Stomach (tissue), 8 donors: ENCODE measurements at regions not wholly inside any gene's neighbourhood (a gene's known extent, or its start where the extent isn't known, plus 50 kb on each side); places are given as distances from the start of the nearest gene placed in this dataset.
"Not testable (repeated sequence)": the region's sequence is repeated elsewhere in the genome, so short reads cannot be mapped to it uniquely, and the experiment has no call there.

ENCODE experiments used
- DNase-seq, 2 donors: peaks; one replicate each; pipeline versions ENCODE4 v3.0.0 to v3.0.0-alpha.2; 2013 to 2019
- H3K27ac ChIP-seq, 5 donors: fragments of 200-600 bp in 4 of 5; sonication (generic) in 4 of 5; one replicate each; pipeline ENCODE4 v1.5.1; 2013 to 2019; ENCODE audit warnings: mild to moderate bottlenecking in 1 of 5, moderate library complexity in 1 of 5
- H3K27me3 ChIP-seq, 3 donors: fragments of 200-600 bp; sonication (generic); one replicate each; pipeline ENCODE4 v1.5.1; 2017 to 2019; ENCODE audit warnings: mixed run types in 1 of 3
- H3K36me3 ChIP-seq, 4 donors: fragments of 200-600 bp; sonication (generic); 1 replicate in 3 of 4; 2 replicates in 1 of 4; pipeline ENCODE4 v1.5.1; 2016 to 2019
- H3K4me1 ChIP-seq, 4 donors: fragments of 200-600 bp; sonication (generic); one replicate each; pipeline ENCODE4 v1.5.1; 2016 to 2019
- H3K4me3 ChIP-seq, 4 donors: fragments of 200-600 bp; sonication (generic) in 3 of 4; one replicate each; pipeline ENCODE4 v1.5.1; 2016 to 2019; ENCODE audit warnings: mild to moderate bottlenecking in 1 of 4
- H3K9me3 ChIP-seq, 4 donors: fragments of 200-600 bp; sonication (generic); one replicate each; pipeline ENCODE4 v1.5.1; 2016 to 2019
- EP300 ChIP-seq: sonication (generic); formaldehyde crosslinking; IDR thresholded peaks from one replicate; pipeline ENCODE4 v1.6.1; 2017; ENCODE audit warnings: antibody characterized with exemption
- POLR2A ChIP-seq, 4 donors: fragments of 450-650 bp; IDR thresholded peaks; one replicate each; pipeline ENCODE4 v1.6.1; 2016; ENCODE audit warnings: antibody characterized with exemption in 4 of 4, control low read depth in 2 of 4, mild to moderate bottlenecking in 1 of 4, moderate library complexity in 1 of 4
- POLR2AphosphoS5 ChIP-seq, 3 donors: sonication (generic); formaldehyde crosslinking; IDR thresholded peaks; one replicate each; pipeline ENCODE4 v1.6.1; 2016; ENCODE audit warnings: antibody characterized with exemption in 3 of 3
- WGBS, 5 donors: extraction: QIAGEN DNeasy Blood & Tissue Kit in 3 of 5; methylation state at CpG; one replicate each; pipeline versions ENCODE4 v1.1.5 to v1.1.7; 2013 to 2018; 5-methylcytosine and 5-hydroxymethylcytosine counted together
- intact Hi-C: fragments of 100-400 bp; cut with DNase I; formaldehyde crosslinking; loops from one replicate; pipeline ENCODE4 v1.15.1; 2023; ENCODE audit warnings: low total_unique reads
- TF ChIP-seq, protein P1 (sequence below), 7 experiments: fragments of 450-650 bp in 4 of 7; fragments of 200-600 bp in 3 of 7; sonication (generic) in 3 of 7; IDR thresholded peaks; one replicate each; pipeline ENCODE4 v1.5.1; 2016 to 2019; ENCODE audit warnings: antibody characterized with exemption in 7 of 7, control low read depth in 2 of 7, mild to moderate bottlenecking in 1 of 7
- donor health status: healthy with polysubstance abuse.
- donor health status: Bipolar disorder and iron deficiency.
- donor health status: healthy.

- intact Hi-C loops = no loop called here
- Histone ChIP-seq H3K27me3 (no peaks in the 10 kb centered on the region), H3K4me3 (no peak overlapping the region), H3K27ac (no peak overlapping the region), H3K36me3 (no peaks in the 10 kb centered on the region), H3K9me3 (no peaks in the 10 kb centered on the region), H3K4me1 (no peaks in the 10 kb centered on the region)
- TF ChIP-seq, protein P1, sequence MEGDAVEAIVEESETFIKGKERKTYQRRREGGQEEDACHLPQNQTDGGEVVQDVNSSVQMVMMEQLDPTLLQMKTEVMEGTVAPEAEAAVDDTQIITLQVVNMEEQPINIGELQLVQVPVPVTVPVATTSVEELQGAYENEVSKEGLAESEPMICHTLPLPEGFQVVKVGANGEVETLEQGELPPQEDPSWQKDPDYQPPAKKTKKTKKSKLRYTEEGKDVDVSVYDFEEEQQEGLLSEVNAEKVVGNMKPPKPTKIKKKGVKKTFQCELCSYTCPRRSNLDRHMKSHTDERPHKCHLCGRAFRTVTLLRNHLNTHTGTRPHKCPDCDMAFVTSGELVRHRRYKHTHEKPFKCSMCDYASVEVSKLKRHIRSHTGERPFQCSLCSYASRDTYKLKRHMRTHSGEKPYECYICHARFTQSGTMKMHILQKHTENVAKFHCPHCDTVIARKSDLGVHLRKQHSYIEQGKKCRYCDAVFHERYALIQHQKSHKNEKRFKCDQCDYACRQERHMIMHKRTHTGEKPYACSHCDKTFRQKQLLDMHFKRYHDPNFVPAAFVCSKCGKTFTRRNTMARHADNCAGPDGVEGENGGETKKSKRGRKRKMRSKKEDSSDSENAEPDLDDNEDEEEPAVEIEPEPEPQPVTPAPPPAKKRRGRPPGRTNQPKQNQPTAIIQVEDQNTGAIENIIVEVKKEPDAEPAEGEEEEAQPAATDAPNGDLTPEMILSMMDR (IDR thresholded peaks at IDR 0.05) = no peak
- no peak for TF ChIP-seq EP300
- DNase-seq = no peak
- 31 to 67% (median 57%) methylated on average over 1 of the region's 1 CpG for WGBS, 5 donors
Measured at GRCh38 chr7:14073543-14073942, 84.1 kb upstream of the ETV1 start.

- TF ChIP-seq POLR2AphosphoS5 (IDR thresholded peaks at IDR 0.05) (no peak), POLR2A (IDR thresholded peaks at IDR 0.05) (no peak), EP300 (no peak)
- TF ChIP-seq, protein P1 (IDR thresholded peaks at IDR 0.05) = no peak
- WGBS, 5 donors = 63 to 78% (median 73%) methylated on average over 4 of the region's 4 CpGs
- no peaks in the 10 kb centered on the region for H3K9me3 ChIP-seq
- no peak for DNase-seq
- intact Hi-C loops = no loop called here
- H3K27ac ChIP-seq = no peak overlapping the region
- no peak overlapping the region for H3K4me3 ChIP-seq
- H3K4me1 ChIP-seq = no peaks in the 10 kb centered on the region
- H3K27me3 ChIP-seq = no peaks in the 10 kb centered on the region
- H3K36me3 ChIP-seq = no peaks in the 10 kb centered on the region
Measured at GRCh38 chr7:14071045-14071444, 81.6 kb upstream of the ETV1 start.

DNA sequence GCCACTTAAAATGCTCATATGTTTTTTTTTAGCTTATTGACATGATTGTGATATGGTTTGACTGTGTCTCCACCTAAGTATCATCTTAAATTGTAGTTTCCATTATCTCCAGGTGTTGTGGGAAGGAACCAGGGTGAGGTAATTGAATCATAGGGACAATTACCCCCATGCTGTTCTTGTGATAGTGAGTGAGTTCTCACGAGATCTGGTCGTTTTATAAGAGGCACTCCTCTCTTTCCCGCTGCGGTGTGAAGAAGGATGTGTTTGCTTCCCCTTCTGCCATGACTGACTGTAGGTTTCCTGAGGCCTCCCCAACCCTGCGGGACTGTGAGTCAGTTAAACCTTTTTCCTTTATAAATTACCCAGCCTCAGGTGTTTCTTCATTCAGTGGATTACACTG lies 80.5 kb upstream of the ETV1 start:
- 70 to 92% (median 78%) methylated on average over 5 of the region's 5 CpGs for WGBS, 5 donors
- H3K36me3 ChIP-seq = no peaks in the 10 kb centered on the region
- no peaks in the 10 kb centered on the region for H3K27me3 ChIP-seq
- H3K27ac ChIP-seq = no peak overlapping the region
- intact Hi-C loops = no loop called here
- no peak for DNase-seq
- no peak overlapping the region for H3K4me3 ChIP-seq
- H3K4me1 ChIP-seq = no peaks in the 10 kb centered on the region
- no peaks in the 10 kb centered on the region for H3K9me3 ChIP-seq
- TF ChIP-seq EP300 (no peak), POLR2AphosphoS5 (IDR thresholded peaks at IDR 0.05) (no peak), POLR2A (IDR thresholded peaks at IDR 0.05) (no peak)
- TF ChIP-seq, protein P1 (IDR thresholded peaks at IDR 0.05) = no peak

- H3K4me3 ChIP-seq, H3K27me3 ChIP-seq, H3K9me3 ChIP-seq, H3K27ac ChIP-seq, intact Hi-C loops, DNase-seq, H3K4me1 ChIP-seq, H3K36me3 ChIP-seq: not testable (repeated sequence)
- WGBS, 5 donors = 87 to 97% (median 94%) methylated on average over 8 of the region's 8 CpGs
Measured at GRCh38 chr7:14066783-14067182, 77.3 kb upstream of the ETV1 start.

GRCh38 chr7:14065286-14065685 lies 75.8 kb upstream of the ETV1 start:
- Histone ChIP-seq H3K4me3 (no peak overlapping the region), H3K27ac (no peak overlapping the region), H3K4me1 (no peaks in the 10 kb centered on the region), H3K36me3 (no peaks in the 10 kb centered on the region), H3K9me3 (no peaks in the 10 kb centered on the region), H3K27me3 (no peaks in the 10 kb centered on the region)
- intact Hi-C loops = no loop called here
- WGBS, 5 donors = 58 to 76% (median 73%) methylated on average over 5 of the region's 5 CpGs
- no peak for TF ChIP-seq POLR2AphosphoS5 (IDR thresholded peaks at IDR 0.05)
- TF ChIP-seq EP300 = no peak
- TF ChIP-seq, protein P1 (IDR thresholded peaks at IDR 0.05) = no peak
- TF ChIP-seq POLR2A (IDR thresholded peaks at IDR 0.05) = no peak
- no peak for DNase-seq
